HEK293T (cell line): ENCODE measurements at regions not wholly inside any gene's neighbourhood (a gene's known extent, or its start where the extent isn't known, plus 50 kb on each side); places are given as distances from the start of the nearest gene placed in this dataset.

Source experiments
- ARNT ChIP-seq: fragments of 450-650 bp; IDR thresholded peaks from 2 replicates; pipeline ENCODE4 v1.6.1; 2017; ENCODE audit warnings: mild to moderate bottlenecking
- BHLHE40 ChIP-seq: fragments of 450-650 bp; IDR thresholded peaks from 2 replicates; pipeline ENCODE4 v1.6.1; 2016; ENCODE audit warnings: mild to moderate bottlenecking, moderate library complexity, borderline replicate concordance

- TF ChIP-seq BHLHE40 (no peak), ARNT (no peak)
Observed at GRCh38 chr14:30309405-30309804, 249.6 kb upstream of the G2E3 start.
